GM12878 (cell line): ENCODE measurements at regions not wholly inside any gene's neighbourhood (a gene's known extent, or its start where the extent isn't known, plus 50 kb on each side); places are given as distances from the start of the nearest gene placed in this dataset.

Experiments
- ATAC-seq: fragments of 200-7000 bp; cut with Tn5 transposase; 3 replicates; pipeline ENCODE4 v1.9.1; 2020; ENCODE audit warnings: mild to moderate bottlenecking, moderate library complexity
- BruUV-seq: library from RNA; stranded (reverse); fragments of 400-500 nt; replicated peaks from 2 replicates; lab custom pipeline; 2021; lab: Mats Ljungman, UMichigan
- CTCF ChIA-PET: fragments of 300-600 bp; sonication (Branson Sonifier 250); formaldehyde crosslinking; extraction: SDS; loops from one replicate; lab custom pipeline; 2021; ENCODE audit warnings: inconsistent platforms; lab: Yijun Ruan, JAX
- POLR2A ChIA-PET: fragments of 350-600 bp; formaldehyde crosslinking; extraction: SDS; loops from one replicate; lab custom pipeline; 2021; ENCODE audit warnings: inconsistent platforms; lab: Charles Lee
- RAD21 ChIA-PET: fragments of 300-600 bp; sonication (Branson Sonifier 250); formaldehyde crosslinking; loops from one replicate; lab custom pipeline; 2023; ENCODE audit warnings: antibody characterized with exemption; ENCODE audit not compliant: unreplicated experiment; lab: Charles Lee
- SMC1A ChIA-PET: fragments of 300-600 bp; sonication (Branson Sonifier 250); formaldehyde crosslinking; loops from one replicate; lab custom pipeline; 2023; ENCODE audit not compliant: unreplicated experiment, uncharacterized antibody; lab: Charles Lee
- DNase-seq: peaks from one replicate; pipeline ENCODE4 v3.0.0-alpha.2; 2011; ENCODE audit warnings: low read depth, low spot score
- FAIRE-seq: peaks from 3 replicates; lab custom pipeline; 2011; peaks lifted over from hg19 to GRCh38; lab: Jason Lieb, UNC
- H2AFZ ChIP-seq: 2 replicates; pipeline ENCODE4 v1.6.0; 2011; ENCODE audit warnings: low read depth, low read length, control low read depth; ENCODE audit not compliant: control insufficient read depth
- H3K27ac ChIP-seq: 2 replicates; pipeline ENCODE4 v1.5.1; 2011; ENCODE audit warnings: control low read depth; ENCODE audit not compliant: control insufficient read depth, insufficient read depth
- H3K27me3 ChIP-seq, 2 experiments: replicated peaks in 1 of 2; 2 replicates each; pipeline versions ENCODE4 v1.6.0 to v1.6.1; 2011; ENCODE audit warnings: low read length in 1 of 2; ENCODE audit not compliant: control insufficient read depth in 2 of 2, insufficient read depth in 2 of 2
- H3K36me3 ChIP-seq, 2 experiments: 2 replicates each; pipeline ENCODE4 v1.5.1; 2011; ENCODE audit warnings: low read length in 1 of 2; ENCODE audit not compliant: control insufficient read depth in 2 of 2, insufficient read depth in 2 of 2
- H3K4me1 ChIP-seq: 2 replicates; pipeline ENCODE4 v1.6.1; 2011; ENCODE audit warnings: mild to moderate bottlenecking, low read length, moderate library complexity, mixed read lengths; ENCODE audit not compliant: control insufficient read depth, insufficient read depth
- H3K4me2 ChIP-seq: 2 replicates; pipeline ENCODE4 v1.6.0; 2011; ENCODE audit warnings: control low read depth; ENCODE audit not compliant: control insufficient read depth, insufficient read depth
- H3K4me3 ChIP-seq: fragments of 200-600 bp; sonication (generic); 2 replicates; pipeline ENCODE4 v1.5.1; 2016
- H3K79me2 ChIP-seq: 2 replicates; pipeline ENCODE4 v1.6.0; 2011; ENCODE audit warnings: low read length; ENCODE audit not compliant: control insufficient read depth, insufficient read depth
- H3K9ac ChIP-seq: 2 replicates; pipeline ENCODE4 v1.8.0; 2011; ENCODE audit warnings: low read length, control low read depth, mixed read lengths; ENCODE audit not compliant: control insufficient read depth, insufficient read depth
- H3K9me3 ChIP-seq: replicated peaks from 3 replicates; pipeline ENCODE4 v1.5.1; 2011; ENCODE audit warnings: mild to moderate bottlenecking, low read length; ENCODE audit not compliant: control insufficient read depth, insufficient read depth
- H4K20me1 ChIP-seq: 2 replicates; pipeline ENCODE4 v1.6.0; 2011; ENCODE audit not compliant: control insufficient read depth, insufficient read depth
- CHD2 ChIP-seq: IDR thresholded peaks from 2 replicates; pipeline ENCODE4 v1.6.1; 2011; ENCODE audit warnings: low read depth, low read length, improper control_type of control experiment, borderline replicate concordance
- HCFC1 ChIP-seq: fragments of 150-350 bp; IDR thresholded peaks from 2 replicates; pipeline ENCODE4 v1.6.1; 2014; ENCODE audit warnings: low read length
- JUNB ChIP-seq: IDR thresholded peaks from 2 replicates; pipeline ENCODE4 v1.6.1; 2016; ENCODE audit warnings: antibody characterized with exemption, mild to moderate bottlenecking
- MYC ChIP-seq: IDR thresholded peaks from 2 replicates; pipeline ENCODE4 v1.6.1; 2011; ENCODE audit warnings: mild to moderate bottlenecking, low read length, moderate library complexity, inconsistent platforms; ENCODE audit not compliant: insufficient read depth, insufficient replicate concordance, insufficient read length, severe bottlenecking
- NR2C1 ChIP-seq: fragments of 450-650 bp; IDR thresholded peaks from 2 replicates; pipeline ENCODE4 v1.6.1; 2017; ENCODE audit warnings: antibody characterized with exemption, mild to moderate bottlenecking, moderate library complexity
- SMAD5 ChIP-seq: IDR thresholded peaks from 2 replicates; pipeline ENCODE4 v1.6.1; 2016; ENCODE audit warnings: antibody characterized with exemption, low read depth
- STAT1 ChIP-seq: fragments of 450-650 bp; conservative IDR thresholded peaks from 2 replicates; pipeline ENCODE4 v1.6.1; 2014; ENCODE audit warnings: antibody characterized with exemption, mild to moderate bottlenecking
- SUPT20H ChIP-seq: IDR thresholded peaks from 2 replicates; pipeline ENCODE4 v1.6.1; 2011; ENCODE audit warnings: low read depth, mild to moderate bottlenecking, low read length, moderate library complexity, borderline replicate concordance; ENCODE audit not compliant: control insufficient read depth
- YBX1 ChIP-seq: fragments of 450-650 bp; IDR thresholded peaks from 2 replicates; pipeline ENCODE4 v1.6.1; 2016; ENCODE audit warnings: antibody characterized with exemption
- WGBS: methylation state at CpG from one replicate; pipeline ENCODE4 v1.1.6; 2016; ENCODE audit warnings: low lambda C conversion rate; ENCODE audit not compliant: insufficient replicate concordance, insufficient coverage; ENCODE audit errors: missing lambda C conversion rate; 5-methylcytosine and 5-hydroxymethylcytosine counted together
- in situ Hi-C: fragments of 300-500 bp; cut with MboI; formaldehyde crosslinking; loops from 9 replicates; pipeline ENCODE4 v1.14.3; 2018; ENCODE audit warnings: mixed read lengths
- intact Hi-C: fragments of 100-400 bp; cut with micrococcal nuclease; formaldehyde crosslinking; loops from one replicate; pipeline ENCODE4 v1.14.2; 2022; ENCODE audit not compliant: unreplicated experiment
- TF ChIP-seq, protein P1 (sequence below): IDR thresholded peaks from 2 replicates; pipeline ENCODE4 v1.6.1; 2012; ENCODE audit warnings: low read depth, low read length, improper control_type of control experiment
- TF ChIP-seq, protein P2 (sequence below): IDR thresholded peaks from 2 replicates; pipeline ENCODE4 v1.6.1; 2012; ENCODE audit warnings: low read length, inconsistent platforms
- TF ChIP-seq, protein P3 (sequence below): fragments of 450-650 bp; IDR thresholded peaks from 2 replicates; pipeline ENCODE4 v1.6.1; 2016; ENCODE audit warnings: mild to moderate bottlenecking

- Histone ChIP-seq H3K4me3 (no peak overlapping the region), H3K4me2 (no peak overlapping the region), H3K27ac (no peak overlapping the region), H3K36me3 (no peaks in the 10 kb centered on the region), H2AFZ (no peak overlapping the region), H4K20me1 (no peaks in the 10 kb centered on the region), H3K9me3 (no peaks in the 10 kb centered on the region), H3K9ac (no peak overlapping the region), H3K4me1 (no peaks in the 10 kb centered on the region), H3K27me3 (no peaks in the 10 kb centered on the region), H3K79me2 (no peaks in the 10 kb centered on the region)
- no TSS peak for BruUV-seq
- in situ Hi-C loops, result no loop called here
- ChIA-PET CTCF (no interaction called here), RAD21 (no interaction called here), SMC1A (no interaction called here), POLR2A (no interaction called here)
- intact Hi-C loops, result no loop called here
- TF ChIP-seq SUPT20H (no peak), CHD2 (no peak), HCFC1 (no peak), YBX1 (no peak), JUNB (no peak), MYC (no peak), SMAD5 (no peak), NR2C1 (no peak), STAT1 (no peak)
- TF ChIP-seq, protein P1, sequence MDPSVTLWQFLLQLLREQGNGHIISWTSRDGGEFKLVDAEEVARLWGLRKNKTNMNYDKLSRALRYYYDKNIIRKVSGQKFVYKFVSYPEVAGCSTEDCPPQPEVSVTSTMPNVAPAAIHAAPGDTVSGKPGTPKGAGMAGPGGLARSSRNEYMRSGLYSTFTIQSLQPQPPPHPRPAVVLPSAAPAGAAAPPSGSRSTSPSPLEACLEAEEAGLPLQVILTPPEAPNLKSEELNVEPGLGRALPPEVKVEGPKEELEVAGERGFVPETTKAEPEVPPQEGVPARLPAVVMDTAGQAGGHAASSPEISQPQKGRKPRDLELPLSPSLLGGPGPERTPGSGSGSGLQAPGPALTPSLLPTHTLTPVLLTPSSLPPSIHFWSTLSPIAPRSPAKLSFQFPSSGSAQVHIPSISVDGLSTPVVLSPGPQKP, result no peak
- TF ChIP-seq, protein P2, sequence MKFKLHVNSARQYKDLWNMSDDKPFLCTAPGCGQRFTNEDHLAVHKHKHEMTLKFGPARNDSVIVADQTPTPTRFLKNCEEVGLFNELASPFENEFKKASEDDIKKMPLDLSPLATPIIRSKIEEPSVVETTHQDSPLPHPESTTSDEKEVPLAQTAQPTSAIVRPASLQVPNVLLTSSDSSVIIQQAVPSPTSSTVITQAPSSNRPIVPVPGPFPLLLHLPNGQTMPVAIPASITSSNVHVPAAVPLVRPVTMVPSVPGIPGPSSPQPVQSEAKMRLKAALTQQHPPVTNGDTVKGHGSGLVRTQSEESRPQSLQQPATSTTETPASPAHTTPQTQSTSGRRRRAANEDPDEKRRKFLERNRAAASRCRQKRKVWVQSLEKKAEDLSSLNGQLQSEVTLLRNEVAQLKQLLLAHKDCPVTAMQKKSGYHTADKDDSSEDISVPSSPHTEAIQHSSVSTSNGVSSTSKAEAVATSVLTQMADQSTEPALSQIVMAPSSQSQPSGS, result no peak
- TF ChIP-seq, protein P3, sequence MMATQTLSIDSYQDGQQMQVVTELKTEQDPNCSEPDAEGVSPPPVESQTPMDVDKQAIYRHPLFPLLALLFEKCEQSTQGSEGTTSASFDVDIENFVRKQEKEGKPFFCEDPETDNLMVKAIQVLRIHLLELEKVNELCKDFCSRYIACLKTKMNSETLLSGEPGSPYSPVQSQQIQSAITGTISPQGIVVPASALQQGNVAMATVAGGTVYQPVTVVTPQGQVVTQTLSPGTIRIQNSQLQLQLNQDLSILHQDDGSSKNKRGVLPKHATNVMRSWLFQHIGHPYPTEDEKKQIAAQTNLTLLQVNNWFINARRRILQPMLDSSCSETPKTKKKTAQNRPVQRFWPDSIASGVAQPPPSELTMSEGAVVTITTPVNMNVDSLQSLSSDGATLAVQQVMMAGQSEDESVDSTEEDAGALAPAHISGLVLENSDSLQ, result no peak
- ATAC-seq (no peak), FAIRE-seq (no peak), DNase-seq (no peak)
- 13% methylated on average over 2 of the region's 2 CpGs for WGBS
Observed at GRCh38 chr7:125485223-125485622, 555.6 kb upstream of the POT1 start.
